T-helper 2 cell (primary cell): ENCODE measurements at regions not wholly inside any gene's neighbourhood (a gene's known extent, or its start where the extent isn't known, plus 50 kb on each side); places are given as distances from the start of the nearest gene placed in this dataset.
A peak's percentile ranks its signal among the peaks of the same experiment; 100 is the strongest.

Source experiments
- DNase-seq, 5 experiments: peaks; one replicate each; pipeline versions ENCODE4 v3.0.0 to v3.0.0-alpha.2; 2012 to 2022

GRCh38 chr21:20592463-20592862, 405.7 kb upstream of the NCAM2 start:
- DNase-seq, result peak in 1 of 5 experiments; percentile 6

GRCh38 chr21:20603236-20603635, 395.0 kb upstream of the NCAM2 start:
- no peak for DNase-seq

- DNase-seq, result no peak
These were observed 387.2 kb upstream of the NCAM2 start for GRCh38 chr21:20611008-20611407.

GRCh38 chr21:20613654-20614053, 384.6 kb upstream of the NCAM2 start:
- DNase-seq, result no peak

GRCh38 chr21:20617130-20617529, 381.1 kb upstream of the NCAM2 start:
- DNase-seq, result no peak

- DNase-seq, result no peak
These were observed 379.3 kb upstream of the NCAM2 start for GRCh38 chr21:20618878-20619277.

- DNase-seq, result no peak
These were observed 370.6 kb upstream of the NCAM2 start for GRCh38 chr21:20627594-20627993.

- DNase-seq, result no peak
These were observed 366.6 kb upstream of the NCAM2 start for GRCh38 chr21:20631633-20632032.

- no peak for DNase-seq
These were observed 359.2 kb upstream of the NCAM2 start for GRCh38 chr21:20639026-20639425.

GRCh38 chr21:20641241-20641640, 357.0 kb upstream of the NCAM2 start:
- DNase-seq, result no peak

GRCh38 chr21:20642681-20643080, 355.5 kb upstream of the NCAM2 start:
- DNase-seq, result no peak

- no peak for DNase-seq
These were observed 353.7 kb upstream of the NCAM2 start for GRCh38 chr21:20644552-20644951.

- DNase-seq, result no peak
These were observed 352.9 kb upstream of the NCAM2 start for GRCh38 chr21:20645344-20645743.

GRCh38 chr21:20646431-20647165, 351.6 kb upstream of the NCAM2 start:
- no peak for DNase-seq

GRCh38 chr21:20647607-20648006, 350.6 kb upstream of the NCAM2 start:
- DNase-seq, result no peak

- no peak for DNase-seq
These were observed 349.0 kb upstream of the NCAM2 start for GRCh38 chr21:20649231-20649630.

- no peak for DNase-seq
These were observed 345.4 kb upstream of the NCAM2 start for GRCh38 chr21:20652846-20653245.

- no peak for DNase-seq
These were observed 337.0 kb upstream of the NCAM2 start for GRCh38 chr21:20661246-20661645.

GRCh38 chr21:20661745-20662422, 336.3 kb upstream of the NCAM2 start:
- no peak for DNase-seq

GRCh38 chr21:20662514-20662913, 335.7 kb upstream of the NCAM2 start:
- DNase-seq, result no peak

- DNase-seq, result no peak
These were observed 330.3 kb upstream of the NCAM2 start for GRCh38 chr21:20667931-20668330.

- DNase-seq, result no peak
These were observed 312.7 kb upstream of the NCAM2 start for GRCh38 chr21:20685475-20685874.

- no peak for DNase-seq
These were observed 299.6 kb upstream of the NCAM2 start for GRCh38 chr21:20698585-20698984.

- no peak for DNase-seq
These were observed 297.0 kb upstream of the NCAM2 start for GRCh38 chr21:20701235-20701634.
